HG03571 (cell line): ENCODE measurements at regions not wholly inside any gene's neighbourhood (a gene's known extent, or its start where the extent isn't known, plus 50 kb on each side); places are given as distances from the start of the nearest gene placed in this dataset.
"Not testable (repeated sequence)": the region's sequence is repeated elsewhere in the genome, so short reads cannot be mapped to it uniquely, and the experiment has no call there.

Experiments used
- ATAC-seq: cut with Tn5 transposase; IDR thresholded peaks from one replicate; pipeline ENCODE4 v1.9.1; 2021; ENCODE audit not compliant: unreplicated experiment

- not testable (repeated sequence) for ATAC-seq
Measured at GRCh38 chr2:87311896-87312441, 290.3 kb upstream of the PLGLB1 start.

GRCh38 chr2:87314622-87315021, 293.0 kb upstream of the PLGLB1 start:
- not testable (repeated sequence) for ATAC-seq

- not testable (repeated sequence) for ATAC-seq
Measured at GRCh38 chr2:87315183-87315902, 293.7 kb upstream of the PLGLB1 start.

- ATAC-seq, result not testable (repeated sequence)
Measured at GRCh38 chr2:87317193-87317592, 295.5 kb upstream of the PLGLB1 start.

GRCh38 chr2:87318814-87319491, 297.3 kb upstream of the PLGLB1 start:
- not testable (repeated sequence) for ATAC-seq

GRCh38 chr2:87319705-87320104, 298.1 kb upstream of the PLGLB1 start:
- not testable (repeated sequence) for ATAC-seq

GRCh38 chr2:87321201-87321600, 299.6 kb upstream of the PLGLB1 start:
- ATAC-seq, result not testable (repeated sequence)

- ATAC-seq, result not testable (repeated sequence)
Measured at GRCh38 chr2:87324335-87325041, 302.8 kb upstream of the PLGLB1 start.

- ATAC-seq, result not testable (repeated sequence)
Measured at GRCh38 chr2:87325042-87325910, 303.6 kb upstream of the PLGLB1 start.

- not testable (repeated sequence) for ATAC-seq
Measured at GRCh38 chr2:87325911-87326294, 304.3 kb upstream of the PLGLB1 start.

- ATAC-seq, result not testable (repeated sequence)
Measured at GRCh38 chr2:87326754-87327153, 305.1 kb upstream of the PLGLB1 start.

- ATAC-seq, result not testable (repeated sequence)
Measured at GRCh38 chr2:87327648-87328371, 306.2 kb upstream of the PLGLB1 start.

- ATAC-seq, result not testable (repeated sequence)
Measured at GRCh38 chr2:87329529-87329928, 307.9 kb upstream of the PLGLB1 start.

GRCh38 chr2:87330486-87330885, 308.8 kb upstream of the PLGLB1 start:
- not testable (repeated sequence) for ATAC-seq

GRCh38 chr2:87331940-87332583, 310.4 kb upstream of the PLGLB1 start:
- ATAC-seq, result not testable (repeated sequence)

GRCh38 chr2:87334888-87335287, 313.2 kb upstream of the PLGLB1 start:
- not testable (repeated sequence) for ATAC-seq

- not testable (repeated sequence) for ATAC-seq
Measured at GRCh38 chr2:87338998-87339397, 317.4 kb upstream of the PLGLB1 start.

- ATAC-seq, result not testable (repeated sequence)
Measured at GRCh38 chr2:87341601-87342014, 320.0 kb upstream of the PLGLB1 start.

GRCh38 chr2:87342175-87342574, 320.5 kb upstream of the PLGLB1 start:
- not testable (repeated sequence) for ATAC-seq
